ENCODE measurements at regions not wholly inside any gene's neighbourhood (a gene's known extent, or its start where the extent isn't known, plus 50 kb on each side); places are given as distances from the start of the nearest gene placed in this dataset.

- no peak overlapping the region for H3K4me3 ChIP-seq
- TF ChIP-seq POLR2A (IDR thresholded peaks at IDR 0.05), result no peak
- no peak for TF ChIP-seq CTCF (IDR thresholded peaks at IDR 0.05)
- no peak for DNase-seq
- no peak overlapping the region for H3K27ac ChIP-seq
- H3K9me3 ChIP-seq, result no peaks in the 10 kb centered on the region
- no peaks in the 10 kb centered on the region for H3K27me3 ChIP-seq
- H3K4me1 ChIP-seq, result no peaks in the 10 kb centered on the region
- H3K36me3 ChIP-seq, result no peaks in the 10 kb centered on the region
- intact Hi-C loops (cut with DNase I; ENCODE audit: low total_unique reads), result no loop called here
Observed at GRCh38 chr9:106298997-106299396, 564.0 kb upstream of the ZNF462 start.

- Histone ChIP-seq H3K27ac (no peak overlapping the region), H3K4me1 (no peaks in the 10 kb centered on the region), H3K36me3 (no peaks in the 10 kb centered on the region), H3K4me3 (no peak overlapping the region), H3K27me3 (no peaks in the 10 kb centered on the region), H3K9me3 (no peaks in the 10 kb centered on the region)
- TF ChIP-seq POLR2A (IDR thresholded peaks at IDR 0.05) (no peak), CTCF (IDR thresholded peaks at IDR 0.05) (no peak)
- no peak for DNase-seq
- intact Hi-C loops (cut with DNase I; ENCODE audit: low total_unique reads), result no loop called here
Observed at GRCh38 chr9:106304401-106304920, 558.5 kb upstream of the ZNF462 start.

- DNase-seq, result no peak
- H3K36me3 ChIP-seq, result no peaks in the 10 kb centered on the region
- TF ChIP-seq POLR2A (IDR thresholded peaks at IDR 0.05) (no peak), CTCF (IDR thresholded peaks at IDR 0.05) (no peak)
- no peak overlapping the region for H3K4me3 ChIP-seq
- no peaks in the 10 kb centered on the region for H3K4me1 ChIP-seq
- intact Hi-C loops (cut with DNase I; ENCODE audit: low total_unique reads), result no loop called here
- no peaks in the 10 kb centered on the region for H3K27me3 ChIP-seq
- H3K27ac ChIP-seq, result no peak overlapping the region
- no peaks in the 10 kb centered on the region for H3K9me3 ChIP-seq
Observed at GRCh38 chr9:106305428-106306133, 557.4 kb upstream of the ZNF462 start.

GRCh38 chr9:106307670-106308069, 555.3 kb upstream of the ZNF462 start:
- no peak for DNase-seq
- no peaks in the 10 kb centered on the region for H3K9me3 ChIP-seq
- intact Hi-C loops (cut with DNase I; ENCODE audit: low total_unique reads), result no loop called here
- H3K4me1 ChIP-seq, result no peaks in the 10 kb centered on the region
- H3K27ac ChIP-seq, result no peak overlapping the region
- no peaks in the 10 kb centered on the region for H3K27me3 ChIP-seq
- no peak overlapping the region for H3K4me3 ChIP-seq
- TF ChIP-seq POLR2A (IDR thresholded peaks at IDR 0.05) (no peak), CTCF (IDR thresholded peaks at IDR 0.05) (no peak)
- H3K36me3 ChIP-seq, result no peaks in the 10 kb centered on the region

GRCh38 chr9:106309925-106310324, 553.0 kb upstream of the ZNF462 start:
- H3K27ac ChIP-seq, result no peak overlapping the region
- H3K27me3 ChIP-seq, result no peaks in the 10 kb centered on the region
- H3K36me3 ChIP-seq, result no peaks in the 10 kb centered on the region
- DNase-seq, result no peak
- no peak overlapping the region for H3K4me3 ChIP-seq
- no peaks in the 10 kb centered on the region for H3K9me3 ChIP-seq
- intact Hi-C loops (cut with DNase I; ENCODE audit: low total_unique reads), result no loop called here
- TF ChIP-seq POLR2A (IDR thresholded peaks at IDR 0.05) (no peak), CTCF (IDR thresholded peaks at IDR 0.05) (no peak)
- no peaks in the 10 kb centered on the region for H3K4me1 ChIP-seq

Measured in uterus (tissue), 3 donors.